Sigmoid colon (tissue), 4 donors: ENCODE measurements at regions not wholly inside any gene's neighbourhood (a gene's known extent, or its start where the extent isn't known, plus 50 kb on each side); places are given as distances from the start of the nearest gene placed in this dataset.

Experiments used
- EP300 ChIP-seq, 4 donors: sonication (generic); formaldehyde crosslinking; IDR thresholded peaks; one replicate each; pipeline ENCODE4 v1.6.1; 2017; ENCODE audit warnings: antibody characterized with exemption in 4 of 4
- POLR2A ChIP-seq, 2 donors: fragments of 450-650 bp; IDR thresholded peaks; one replicate each; pipeline ENCODE4 v1.6.1; 2016; ENCODE audit warnings: antibody characterized with exemption in 2 of 2, mild to moderate bottlenecking in 2 of 2, moderate library complexity in 2 of 2
- POLR2AphosphoS5 ChIP-seq, 4 donors: sonication (generic); formaldehyde crosslinking; IDR thresholded peaks; one replicate each; pipeline ENCODE4 v1.6.1; 2017; ENCODE audit warnings: antibody characterized with exemption in 4 of 4
- TF ChIP-seq, protein P1 (sequence below), 4 experiments: fragments of 450-650 bp in 3 of 4; fragments of 200-600 bp in 1 of 4; IDR thresholded peaks; one replicate each; pipeline ENCODE4 v1.5.1; 2016 to 2019; ENCODE audit warnings: antibody characterized with exemption in 4 of 4, mild to moderate bottlenecking in 3 of 4, moderate library complexity in 2 of 4

DNA sequence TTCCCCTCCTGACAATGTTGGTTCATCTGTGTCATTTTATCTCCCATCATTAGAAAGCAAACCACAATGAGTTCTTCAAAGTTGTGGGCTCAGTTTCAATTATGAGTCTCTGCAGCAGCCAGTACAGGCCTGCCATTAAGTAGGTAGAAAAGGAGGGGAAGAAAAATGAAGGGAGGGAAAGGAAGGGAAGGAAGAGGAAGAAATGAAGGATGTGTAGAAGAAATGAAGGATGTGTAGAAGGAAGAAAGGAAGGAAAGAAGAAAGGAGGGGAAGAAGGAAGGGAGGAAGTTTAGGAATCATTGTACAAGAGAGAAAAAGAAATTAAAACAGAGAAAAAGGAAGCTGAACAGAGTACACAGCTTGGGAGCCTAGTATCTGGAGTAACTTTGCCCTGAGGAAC, 498.3 kb upstream of the DAB1 start:
- TF ChIP-seq, protein P1, sequence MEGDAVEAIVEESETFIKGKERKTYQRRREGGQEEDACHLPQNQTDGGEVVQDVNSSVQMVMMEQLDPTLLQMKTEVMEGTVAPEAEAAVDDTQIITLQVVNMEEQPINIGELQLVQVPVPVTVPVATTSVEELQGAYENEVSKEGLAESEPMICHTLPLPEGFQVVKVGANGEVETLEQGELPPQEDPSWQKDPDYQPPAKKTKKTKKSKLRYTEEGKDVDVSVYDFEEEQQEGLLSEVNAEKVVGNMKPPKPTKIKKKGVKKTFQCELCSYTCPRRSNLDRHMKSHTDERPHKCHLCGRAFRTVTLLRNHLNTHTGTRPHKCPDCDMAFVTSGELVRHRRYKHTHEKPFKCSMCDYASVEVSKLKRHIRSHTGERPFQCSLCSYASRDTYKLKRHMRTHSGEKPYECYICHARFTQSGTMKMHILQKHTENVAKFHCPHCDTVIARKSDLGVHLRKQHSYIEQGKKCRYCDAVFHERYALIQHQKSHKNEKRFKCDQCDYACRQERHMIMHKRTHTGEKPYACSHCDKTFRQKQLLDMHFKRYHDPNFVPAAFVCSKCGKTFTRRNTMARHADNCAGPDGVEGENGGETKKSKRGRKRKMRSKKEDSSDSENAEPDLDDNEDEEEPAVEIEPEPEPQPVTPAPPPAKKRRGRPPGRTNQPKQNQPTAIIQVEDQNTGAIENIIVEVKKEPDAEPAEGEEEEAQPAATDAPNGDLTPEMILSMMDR (IDR thresholded peaks at IDR 0.05): no peak
- no peak for TF ChIP-seq POLR2A (IDR thresholded peaks at IDR 0.05)
- TF ChIP-seq POLR2AphosphoS5 (IDR thresholded peaks at IDR 0.05): no peak
- no peak for TF ChIP-seq EP300 (IDR thresholded peaks at IDR 0.05)
